Spleen (tissue), 7 donors: ENCODE measurements at regions not wholly inside any gene's neighbourhood (a gene's known extent, or its start where the extent isn't known, plus 50 kb on each side); places are given as distances from the start of the nearest gene placed in this dataset.

Source experiments
- POLR2AphosphoS5 ChIP-seq, 3 donors: sonication (generic); formaldehyde crosslinking; IDR thresholded peaks; one replicate each; pipeline ENCODE4 v1.5.1; 2017; ENCODE audit warnings: antibody characterized with exemption in 3 of 3
- TF ChIP-seq, protein P1 (sequence below), 11 experiments: fragments of 200-600 bp in 7 of 11; fragments of 450-650 bp in 4 of 11; sonication (generic) in 4 of 11; IDR thresholded peaks in 8 of 11; conservative IDR thresholded peaks in 3 of 11; 1 replicate in 7 of 11; 2 replicates in 4 of 11; pipeline versions ENCODE4 v1.4.0 to v1.8.0; 2016 to 2021; ENCODE audit warnings: antibody characterized with exemption in 11 of 11, inconsistent platforms in 4 of 11, mild to moderate bottlenecking in 1 of 11
- donor health status: DM: no; HTN: no; CAD: no; lungs with moderate emphysema.
- donor health status: DM: no; HTN: no; CAD: no.
- donor health status: DM: no; HTN: no; CAD: no.

DNA sequence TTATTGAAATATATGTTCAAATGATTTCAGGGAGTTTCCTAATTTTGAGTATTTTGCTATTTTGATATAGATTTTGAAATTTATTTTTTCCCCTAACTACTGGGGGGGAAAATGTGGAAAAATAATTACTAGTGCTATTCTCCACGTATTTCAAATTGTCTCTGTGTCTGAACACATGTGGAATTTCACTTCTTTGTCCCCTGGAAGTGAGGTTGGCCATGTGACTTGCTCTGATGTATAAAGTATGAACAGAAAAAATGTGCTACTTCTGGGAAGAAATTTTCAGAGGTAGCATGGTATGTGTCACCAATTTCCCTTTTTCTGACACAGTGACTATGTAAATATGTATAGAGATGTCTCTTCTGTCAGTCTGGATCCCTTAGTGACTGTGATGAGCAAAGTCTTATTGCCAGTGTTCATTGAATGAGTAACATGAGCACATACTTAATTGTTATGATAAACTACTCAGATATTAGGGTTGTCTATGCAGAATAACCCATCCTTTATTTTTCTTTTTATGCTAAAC lies 215.4 kb upstream of the CCN2 start:
- TF ChIP-seq, protein P1, sequence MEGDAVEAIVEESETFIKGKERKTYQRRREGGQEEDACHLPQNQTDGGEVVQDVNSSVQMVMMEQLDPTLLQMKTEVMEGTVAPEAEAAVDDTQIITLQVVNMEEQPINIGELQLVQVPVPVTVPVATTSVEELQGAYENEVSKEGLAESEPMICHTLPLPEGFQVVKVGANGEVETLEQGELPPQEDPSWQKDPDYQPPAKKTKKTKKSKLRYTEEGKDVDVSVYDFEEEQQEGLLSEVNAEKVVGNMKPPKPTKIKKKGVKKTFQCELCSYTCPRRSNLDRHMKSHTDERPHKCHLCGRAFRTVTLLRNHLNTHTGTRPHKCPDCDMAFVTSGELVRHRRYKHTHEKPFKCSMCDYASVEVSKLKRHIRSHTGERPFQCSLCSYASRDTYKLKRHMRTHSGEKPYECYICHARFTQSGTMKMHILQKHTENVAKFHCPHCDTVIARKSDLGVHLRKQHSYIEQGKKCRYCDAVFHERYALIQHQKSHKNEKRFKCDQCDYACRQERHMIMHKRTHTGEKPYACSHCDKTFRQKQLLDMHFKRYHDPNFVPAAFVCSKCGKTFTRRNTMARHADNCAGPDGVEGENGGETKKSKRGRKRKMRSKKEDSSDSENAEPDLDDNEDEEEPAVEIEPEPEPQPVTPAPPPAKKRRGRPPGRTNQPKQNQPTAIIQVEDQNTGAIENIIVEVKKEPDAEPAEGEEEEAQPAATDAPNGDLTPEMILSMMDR (IDR thresholded peaks at IDR 0.05 in 8 of 11, conservative IDR thresholded peaks at IDR 0.05 in 3 of 11): no peak
- no peak for TF ChIP-seq POLR2AphosphoS5 (IDR thresholded peaks at IDR 0.05)
